ENCODE measurements at regions not wholly inside any gene's neighbourhood (a gene's known extent, or its start where the extent isn't known, plus 50 kb on each side); places are given as distances from the start of the nearest gene placed in this dataset.

GRCh38 chr5:88355490-88356050 is 86.9 kb upstream of the TMEM161B start:
- no peak for DNase-seq
- Histone ChIP-seq H3K27me3 (replicated peaks in 2 of 5; ENCODE audit: control insufficient read depth in 4 of 5, insufficient read depth in 5 of 5, low read length in 4 of 5) (no peaks in the 10 kb centered on the region), H3K4me1 (ENCODE audit: control extremely low read depth in 1 of 4, control insufficient read depth in 4 of 4, insufficient read depth in 4 of 4, low read length in 3 of 4) (no peaks in the 10 kb centered on the region), H3K36me3 (ENCODE audit: control insufficient read depth in 4 of 4, insufficient read depth in 4 of 4, low read length in 3 of 4) (no peaks in the 10 kb centered on the region), H3K27ac (ENCODE audit: insufficient read depth in 1 of 2, low read depth in 1 of 2, low read length in 2 of 2, poor library complexity in 1 of 2, severe bottlenecking in 2 of 2) (no peak overlapping the region), H3K9me3 (ENCODE audit: control extremely low read depth in 1 of 5, control insufficient read depth in 4 of 5, insufficient read depth in 2 of 5, low read depth in 1 of 5, low read length in 4 of 5) (peaks cover 0 to 3% (median 0%) of the 10 kb centered on the region in 5 experiments), H3K4me3 (ENCODE audit: control insufficient read depth in 1 of 7, extremely low read depth in 1 of 7, insufficient read depth in 4 of 7, low read depth in 2 of 7, low read length in 6 of 7) (no peak overlapping the region)
- no CpG with 5 or more reads among the region's 1 CpG for WGBS (ENCODE audit: insufficient coverage)
- ChIA-PET CTCF (no interaction called here), POLR2A (no interaction called here)

- Histone ChIP-seq H3K27me3 (replicated peaks in 2 of 5; ENCODE audit: control insufficient read depth in 4 of 5, insufficient read depth in 5 of 5, low read length in 4 of 5) (no peaks in the 10 kb centered on the region), H3K4me1 (ENCODE audit: control extremely low read depth in 1 of 4, control insufficient read depth in 4 of 4, insufficient read depth in 4 of 4, low read length in 3 of 4) (no peaks in the 10 kb centered on the region), H3K36me3 (ENCODE audit: control insufficient read depth in 4 of 4, insufficient read depth in 4 of 4, low read length in 3 of 4) (no peaks in the 10 kb centered on the region), H3K9me3 (ENCODE audit: control extremely low read depth in 1 of 5, control insufficient read depth in 4 of 5, insufficient read depth in 2 of 5, low read depth in 1 of 5, low read length in 4 of 5) (no peaks in the 10 kb centered on the region), H3K27ac (ENCODE audit: insufficient read depth in 1 of 2, low read depth in 1 of 2, low read length in 2 of 2, poor library complexity in 1 of 2, severe bottlenecking in 2 of 2) (no peak overlapping the region), H3K4me3 (ENCODE audit: control insufficient read depth in 1 of 7, extremely low read depth in 1 of 7, insufficient read depth in 4 of 7, low read depth in 2 of 7, low read length in 6 of 7) (no peak overlapping the region)
- ChIA-PET POLR2A (no interaction called here), CTCF (no interaction called here)
- WGBS (ENCODE audit: insufficient coverage), result no CpG with 5 or more reads among the region's 4 CpGs
- no peak for DNase-seq
These were observed 57.2 kb upstream of the TMEM161B start for GRCh38 chr5:88325868-88326267.

- H3K27ac ChIP-seq (ENCODE audit: insufficient read depth in 1 of 2, low read depth in 1 of 2, low read length in 2 of 2, poor library complexity in 1 of 2, severe bottlenecking in 2 of 2), result no peak overlapping the region
These were observed 54.1 kb upstream of the TMEM161B start for GRCh38 chr5:88322785-88323184.

More at GRCh38 chr5:88322785-88323184, 54.1 kb upstream of the TMEM161B start:
- no peaks in the 10 kb centered on the region for H3K4me1 ChIP-seq (ENCODE audit: control extremely low read depth in 1 of 4, control insufficient read depth in 4 of 4, insufficient read depth in 4 of 4, low read length in 3 of 4)
- no peak for DNase-seq
- H3K27me3 ChIP-seq (replicated peaks in 2 of 5; ENCODE audit: control insufficient read depth in 4 of 5, insufficient read depth in 5 of 5, low read length in 4 of 5), result no peaks in the 10 kb centered on the region
- no peaks in the 10 kb centered on the region for H3K9me3 ChIP-seq (ENCODE audit: control extremely low read depth in 1 of 5, control insufficient read depth in 4 of 5, insufficient read depth in 2 of 5, low read depth in 1 of 5, low read length in 4 of 5)
- WGBS (ENCODE audit: insufficient coverage), result no CpG with 5 or more reads among the region's 3 CpGs
- no peaks in the 10 kb centered on the region for H3K36me3 ChIP-seq (ENCODE audit: control insufficient read depth in 4 of 4, insufficient read depth in 4 of 4, low read length in 3 of 4)
- ChIA-PET POLR2A (no interaction called here), CTCF (no interaction called here)
- H3K4me3 ChIP-seq (ENCODE audit: control insufficient read depth in 1 of 7, extremely low read depth in 1 of 7, insufficient read depth in 4 of 7, low read depth in 2 of 7, low read length in 6 of 7), result no peak overlapping the region

Measured in common myeloid progenitor, CD34-positive (primary cell).